ENCODE measurements at regions not wholly inside any gene's neighbourhood (a gene's known extent, or its start where the extent isn't known, plus 50 kb on each side); places are given as distances from the start of the nearest gene placed in this dataset.

DNA sequence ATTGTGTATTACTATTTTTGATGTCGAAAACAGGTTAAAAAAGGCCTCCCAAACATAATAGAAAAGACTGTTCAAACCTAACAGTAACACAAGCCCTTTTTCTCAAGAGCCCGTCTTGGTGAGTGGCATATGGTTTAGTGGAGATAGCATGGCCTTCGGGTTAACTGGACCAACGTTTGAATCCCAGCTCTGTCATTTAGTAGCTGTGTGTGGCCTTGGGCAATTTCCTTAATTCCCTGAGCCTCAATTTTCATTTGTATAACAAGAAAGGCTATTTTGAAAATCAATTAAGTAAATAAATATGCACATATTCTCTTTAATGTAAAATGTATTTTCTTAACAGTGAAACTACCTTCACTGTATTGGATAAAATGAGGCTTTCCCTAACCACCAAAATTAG is 62.3 kb downstream of the HELT start:
- TF ChIP-seq CTCF (IDR thresholded peaks at IDR 0.05) = no peak
- TF ChIP-seq RFX5 (IDR thresholded peaks at IDR 0.05; ENCODE audit: low read length) = no peak
- no peak for TF ChIP-seq SMC3 (IDR thresholded peaks at IDR 0.05; ENCODE audit: low read depth, low read length)
